Gastrocnemius medialis (tissue), 4 donors: ENCODE measurements at regions not wholly inside any gene's neighbourhood (a gene's known extent, or its start where the extent isn't known, plus 50 kb on each side); places are given as distances from the start of the nearest gene placed in this dataset.

ENCODE experiments used
- CTCF ChIP-seq, 5 experiments: fragments of 450-650 bp in 3 of 5; fragments of 200-600 bp in 2 of 5; sonication (generic) in 2 of 5; IDR thresholded peaks in 4 of 5; conservative IDR thresholded peaks in 1 of 5; 1 replicate in 4 of 5; 2 replicates in 1 of 5; pipeline ENCODE4 v1.5.1; 2016 to 2019; ENCODE audit warnings: antibody characterized with exemption in 5 of 5, mild to moderate bottlenecking in 3 of 5, moderate library complexity in 3 of 5
- POLR2A ChIP-seq, 2 donors: fragments of 450-650 bp; IDR thresholded peaks; one replicate each; pipeline ENCODE4 v1.6.1; 2017; ENCODE audit warnings: antibody characterized with exemption in 2 of 2, mild to moderate bottlenecking in 2 of 2, moderate library complexity in 2 of 2

DNA sequence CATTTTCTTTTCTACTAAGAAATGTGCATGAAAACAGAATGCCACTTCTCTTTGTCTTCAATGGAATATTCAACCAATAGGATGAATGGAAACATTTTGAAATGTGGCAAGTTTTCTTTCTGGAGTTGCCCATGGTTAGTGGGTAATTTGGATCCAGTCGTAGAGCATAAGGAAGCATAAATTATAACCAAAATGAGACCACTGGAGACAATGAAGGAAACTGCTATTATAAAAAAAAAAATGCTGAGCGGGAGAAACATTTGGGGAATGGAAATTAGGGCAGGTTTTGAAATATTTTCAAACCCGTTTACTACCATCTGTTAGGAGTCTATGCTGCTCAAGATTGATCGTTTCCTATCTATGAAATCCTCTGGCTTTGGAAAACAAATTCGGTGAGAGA, 182.9 kb upstream of the PRKCQ start:
- no peak for TF ChIP-seq CTCF (IDR thresholded peaks at IDR 0.05 in 4 of 5, conservative IDR thresholded peaks at IDR 0.05 in 1 of 5)
- no peak for TF ChIP-seq POLR2A (IDR thresholded peaks at IDR 0.05)
